GM23248 (cell line): ENCODE measurements at regions not wholly inside any gene's neighbourhood (a gene's known extent, or its start where the extent isn't known, plus 50 kb on each side); places are given as distances from the start of the nearest gene placed in this dataset.

Source experiments
- DNase-seq: peaks from one replicate; pipeline ENCODE4 v3.0.0-alpha.2; 2015
- H2AFZ ChIP-seq: fragments of 200-600 bp; sonication (generic); 2 replicates; pipeline ENCODE4 v1.6.1; 2016; ENCODE audit warnings: antibody characterized with exemption
- H3F3A ChIP-seq: fragments of 200-600 bp; sonication (generic); 2 replicates; pipeline ENCODE4 v1.6.1; 2016; ENCODE audit warnings: mild to moderate bottlenecking, antibody characterized with exemption, mixed run types; ENCODE audit not compliant: insufficient read depth
- H3K27ac ChIP-seq: fragments of 200-600 bp; sonication (generic); 2 replicates; pipeline ENCODE4 v1.5.1; 2016; ENCODE audit warnings: mild to moderate bottlenecking
- H3K27me3 ChIP-seq: fragments of 200-600 bp; sonication (generic); replicated peaks from 2 replicates; pipeline ENCODE4 v1.6.1; 2016; ENCODE audit warnings: mild to moderate bottlenecking; ENCODE audit not compliant: insufficient read depth
- H3K36me3 ChIP-seq: fragments of 200-600 bp; sonication (generic); 2 replicates; pipeline ENCODE4 v1.6.1; 2016; ENCODE audit warnings: low read depth, mild to moderate bottlenecking
- H3K4me1 ChIP-seq: fragments of 200-600 bp; sonication (generic); 2 replicates; pipeline ENCODE4 v1.6.1; 2016; ENCODE audit warnings: mild to moderate bottlenecking; ENCODE audit not compliant: insufficient read depth
- H3K4me2 ChIP-seq: fragments of 200-600 bp; sonication (generic); one replicate; pipeline ENCODE4 v1.6.1; 2016; ENCODE audit warnings: mild to moderate bottlenecking; ENCODE audit not compliant: unreplicated experiment
- H3K4me3 ChIP-seq: fragments of 200-600 bp; sonication (generic); 2 replicates; pipeline ENCODE4 v1.5.1; 2016; ENCODE audit warnings: mild to moderate bottlenecking
- H3K79me2 ChIP-seq: fragments of 200-600 bp; sonication (generic); 2 replicates; pipeline ENCODE4 v1.6.1; 2016; ENCODE audit warnings: mild to moderate bottlenecking; ENCODE audit not compliant: insufficient read depth
- H3K9ac ChIP-seq: fragments of 200-600 bp; sonication (generic); 2 replicates; pipeline ENCODE4 v1.6.1; 2016; ENCODE audit warnings: mild to moderate bottlenecking
- H3K9me2 ChIP-seq: fragments of 200-600 bp; sonication (generic); 2 replicates; pipeline ENCODE4 v1.6.1; 2016; ENCODE audit warnings: mixed run types, mild to moderate bottlenecking, moderate library complexity; ENCODE audit not compliant: insufficient read depth
- H3K9me3 ChIP-seq: fragments of 200-600 bp; sonication (generic); one replicate; pipeline ENCODE4 v1.6.1; 2017; ENCODE audit warnings: low read depth
- H4K20me1 ChIP-seq: fragments of 200-600 bp; sonication (generic); 2 replicates; pipeline ENCODE4 v1.6.0; 2016; ENCODE audit not compliant: insufficient read depth
- EZH2 ChIP-seq: fragments of 200-600 bp; sonication (generic); IDR thresholded peaks from 2 replicates; pipeline ENCODE4 v1.6.1; 2018; ENCODE audit warnings: antibody characterized with exemption, mild to moderate bottlenecking; ENCODE audit not compliant: insufficient read depth, poor library complexity, severe bottlenecking
- EZH2phosphoT487 ChIP-seq: fragments of 200-600 bp; sonication (generic); IDR thresholded peaks from 2 replicates; pipeline ENCODE4 v1.6.1; 2018; ENCODE audit warnings: antibody characterized with exemption, moderate library complexity, mild to moderate bottlenecking, low read depth; ENCODE audit not compliant: insufficient read depth
- WGBS, 2 experiments: methylation state at CpG; one replicate each; pipeline ENCODE4 v1.1.6; 2015 to 2017; ENCODE audit warnings: low lambda C conversion rate in 2 of 2, low coverage in 1 of 2; ENCODE audit errors: missing lambda C conversion rate in 2 of 2; 5-methylcytosine and 5-hydroxymethylcytosine counted together
- in situ Hi-C: fragments of 300-500 bp; cut with MboI; formaldehyde crosslinking; loops from 2 replicates; pipeline ENCODE4 v1.15.0; 2020

DNA sequence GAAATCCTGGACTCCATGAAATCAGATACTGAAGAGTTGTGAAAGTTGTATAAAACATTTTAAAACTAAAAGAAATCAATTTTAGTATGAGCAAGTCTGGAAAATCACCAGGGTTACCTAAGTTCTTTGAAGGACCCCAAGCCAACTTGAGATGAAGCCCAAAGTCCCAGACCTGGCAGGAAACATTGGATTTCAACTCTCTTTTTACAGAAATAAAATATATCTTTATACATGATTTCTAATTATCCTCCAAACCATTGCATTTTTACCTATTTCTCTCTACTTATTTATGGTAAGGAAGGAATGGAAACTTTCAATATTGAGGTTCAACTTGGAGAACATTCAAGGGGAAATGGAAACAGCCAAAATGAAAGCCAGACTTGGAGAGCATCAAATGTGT, 390.6 kb upstream of the C9orf72 start:
- Histone ChIP-seq H3K9me2 (no peaks in the 10 kb centered on the region), H4K20me1 (no peaks in the 10 kb centered on the region), H3K4me3 (no peak overlapping the region), H2AFZ (no peak overlapping the region), H3K36me3 (no peaks in the 10 kb centered on the region), H3K4me2 (no peak overlapping the region), H3K79me2 (no peaks in the 10 kb centered on the region), H3K4me1 (no peaks in the 10 kb centered on the region), H3K9ac (no peak overlapping the region), H3F3A (no peaks in the 10 kb centered on the region), H3K27me3 (no peaks in the 10 kb centered on the region), H3K9me3 (no peaks in the 10 kb centered on the region), H3K27ac (no peak overlapping the region)
- DNase-seq: no peak
- in situ Hi-C loops: no loop called here
- no peak for TF ChIP-seq EZH2phosphoT487
- no peak for TF ChIP-seq EZH2

DNA sequence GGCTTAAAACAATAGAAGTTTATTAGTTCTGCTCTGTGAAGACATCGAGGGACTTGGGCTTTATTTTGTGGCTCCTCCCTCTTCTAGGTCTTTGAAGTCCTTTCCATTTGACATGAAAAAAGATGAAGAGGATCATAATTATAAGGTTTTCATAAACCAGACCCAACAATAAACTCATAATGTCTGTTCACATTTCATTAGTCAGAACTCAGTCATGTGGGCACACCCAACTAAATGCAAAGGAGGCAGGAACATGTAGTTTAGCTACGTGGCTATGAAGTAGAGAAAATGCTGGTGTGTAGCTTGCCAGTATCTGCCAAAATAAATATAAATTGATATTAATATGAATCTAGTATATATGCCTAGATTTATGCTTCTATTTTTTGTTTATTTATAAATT, 393.9 kb upstream of the C9orf72 start:
- in situ Hi-C loops: no loop called here
- TF ChIP-seq EZH2 (no peak), EZH2phosphoT487 (no peak)
- Histone ChIP-seq H3K4me3 (no peak overlapping the region), H3F3A (no peaks in the 10 kb centered on the region), H3K27me3 (no peaks in the 10 kb centered on the region), H3K4me2 (no peak overlapping the region), H3K9ac (no peak overlapping the region), H3K9me2 (no peaks in the 10 kb centered on the region), H3K79me2 (no peaks in the 10 kb centered on the region), H3K9me3 (no peaks in the 10 kb centered on the region), H3K36me3 (no peaks in the 10 kb centered on the region), H3K27ac (no peak overlapping the region), H2AFZ (no peak overlapping the region), H4K20me1 (no peaks in the 10 kb centered on the region), H3K4me1 (no peaks in the 10 kb centered on the region)
- WGBS, 2 experiments: 17 to 23% methylated on average over 2 of the region's 2 CpGs
- DNase-seq: no peak

DNA sequence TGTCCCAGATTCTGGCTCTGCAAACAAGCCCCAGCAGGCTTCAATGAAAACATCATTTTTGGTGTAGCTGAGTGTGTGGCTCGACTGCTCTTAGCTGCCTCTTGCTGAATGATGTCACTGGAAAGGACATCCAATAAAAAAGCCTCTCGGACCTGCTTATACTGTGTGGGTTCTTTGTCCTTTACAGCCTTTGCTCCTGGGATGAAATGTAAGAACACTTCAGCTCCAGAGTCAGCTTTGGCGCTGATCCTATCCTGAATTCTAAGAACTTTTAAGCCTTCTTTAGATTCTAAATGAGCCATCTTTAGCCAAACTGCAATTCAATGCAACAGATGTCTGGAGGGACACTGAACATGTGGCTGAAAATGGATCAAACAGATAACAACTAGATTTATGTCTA, 404.6 kb upstream of the C9orf72 start:
- Histone ChIP-seq H2AFZ (no peak overlapping the region), H3K9me3 (no peaks in the 10 kb centered on the region), H3K4me3 (no peak overlapping the region), H3K79me2 (no peaks in the 10 kb centered on the region), H3K4me2 (no peak overlapping the region), H3K9me2 (no peaks in the 10 kb centered on the region), H3K27ac (no peak overlapping the region), H3K9ac (no peak overlapping the region), H3F3A (no peaks in the 10 kb centered on the region), H3K4me1 (no peaks in the 10 kb centered on the region), H4K20me1 (no peaks in the 10 kb centered on the region), H3K27me3 (no peaks in the 10 kb centered on the region), H3K36me3 (no peaks in the 10 kb centered on the region)
- WGBS, 2 experiments: 16 to 17% methylated on average over 3 of the region's 3 CpGs
- TF ChIP-seq EZH2phosphoT487: no peak
- no peak for TF ChIP-seq EZH2
- in situ Hi-C loops: no loop called here
- DNase-seq: no peak

DNA sequence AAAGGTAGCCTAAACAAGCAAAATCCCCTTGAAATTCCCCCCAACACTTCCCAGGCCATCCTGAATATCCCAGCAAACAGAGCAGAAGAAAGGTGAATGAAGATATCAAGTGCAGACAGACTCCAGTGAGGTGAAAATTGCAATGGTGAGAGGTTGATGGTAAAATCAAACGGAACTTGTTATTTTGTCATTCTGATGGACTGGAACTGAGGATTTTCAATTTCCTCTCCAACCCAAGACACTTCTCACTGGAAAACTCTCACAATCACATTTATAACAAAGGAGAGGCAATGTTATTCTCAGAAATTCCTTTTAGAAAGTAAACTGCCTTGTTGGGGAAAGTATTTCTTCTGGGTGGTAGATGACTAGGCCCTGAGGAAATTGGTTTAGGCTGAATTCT, 412.4 kb upstream of the C9orf72 start:
- Histone ChIP-seq H3K9ac (no peak overlapping the region), H4K20me1 (no peaks in the 10 kb centered on the region), H3F3A (no peaks in the 10 kb centered on the region), H3K9me3 (no peaks in the 10 kb centered on the region), H3K4me1 (no peaks in the 10 kb centered on the region), H3K36me3 (no peaks in the 10 kb centered on the region), H3K27ac (no peak overlapping the region), H2AFZ (no peak overlapping the region), H3K4me3 (no peak overlapping the region), H3K27me3 (no peaks in the 10 kb centered on the region), H3K4me2 (no peak overlapping the region), H3K79me2 (no peaks in the 10 kb centered on the region), H3K9me2 (no peaks in the 10 kb centered on the region)
- 45 to 50% methylated on average over 1 of the region's 1 CpG for WGBS, 2 experiments
- TF ChIP-seq EZH2phosphoT487 (no peak), EZH2 (no peak)
- no peak for DNase-seq
- in situ Hi-C loops: no loop called here

GRCh38 chr9:27990524-27990923, 417.2 kb upstream of the C9orf72 start:
- Histone ChIP-seq H2AFZ (no peak overlapping the region), H3K9ac (no peak overlapping the region), H4K20me1 (no peaks in the 10 kb centered on the region), H3K4me2 (no peak overlapping the region), H3F3A (no peaks in the 10 kb centered on the region), H3K79me2 (no peaks in the 10 kb centered on the region), H3K4me3 (no peak overlapping the region), H3K4me1 (no peaks in the 10 kb centered on the region), H3K36me3 (no peaks in the 10 kb centered on the region), H3K27me3 (no peaks in the 10 kb centered on the region), H3K9me3 (no peaks in the 10 kb centered on the region), H3K9me2 (peaks cover 4% of the 10 kb centered on the region; the same call in 1 of the 2 replicates), H3K27ac (no peak overlapping the region)
- in situ Hi-C loops: no loop called here
- no peak for DNase-seq
- TF ChIP-seq EZH2: no peak
- TF ChIP-seq EZH2phosphoT487: no peak
- WGBS, 2 experiments: 41 to 48% methylated on average over 2 of the region's 2 CpGs
